B cell (primary cell): ENCODE measurements at regions not wholly inside any gene's neighbourhood (a gene's known extent, or its start where the extent isn't known, plus 50 kb on each side); places are given as distances from the start of the nearest gene placed in this dataset.

Experiments used
- ATAC-seq: fragments of 200-7000 bp; cut with Tn5 transposase; one replicate; pipeline ENCODE4 v1.10.0; 2021; ENCODE audit warnings: low read depth, mild to moderate bottlenecking, moderate number of reproducible peaks, moderate library complexity
- CTCF ChIA-PET: fragments of 350-600 bp; sonication (Branson Sonifier 250); formaldehyde crosslinking; loops from one replicate; lab custom pipeline; 2021; ENCODE audit warnings: antibody characterized with exemption, inconsistent platforms; lab: Charles Lee
- POLR2A ChIA-PET: fragments of 350-600 bp; sonication (Branson Sonifier 250); formaldehyde crosslinking; loops from one replicate; lab custom pipeline; 2021; ENCODE audit warnings: antibody characterized with exemption; lab: Charles Lee
- DNase-seq: peaks from one replicate; pipeline ENCODE4 v3.0.0; 2013
- H2AFZ ChIP-seq: 2 replicates; pipeline ENCODE4 v1.6.1; 2012; ENCODE audit warnings: mild to moderate bottlenecking, low read depth, low read length; ENCODE audit not compliant: insufficient read depth, poor library complexity, severe bottlenecking
- H3K27ac ChIP-seq, 2 donors: 1 replicate in 1 of 2; 2 replicates in 1 of 2; pipeline ENCODE4 v1.5.1; 2012 to 2013; ENCODE audit warnings: low read length in 2 of 2, mild to moderate bottlenecking in 2 of 2, moderate library complexity in 1 of 2
- H3K27me3 ChIP-seq, 4 experiments: fragments of 200-600 bp in 1 of 4; sonication (generic) in 1 of 4; replicated peaks in 1 of 4; 1 replicate in 2 of 4; 2 replicates in 2 of 4; pipeline versions ENCODE4 v1.6.1 to v1.7.0; 2013 to 2016; ENCODE audit warnings: low read length in 3 of 4, mild to moderate bottlenecking in 2 of 4, mixed read lengths in 1 of 4, moderate library complexity in 1 of 4; ENCODE audit not compliant: insufficient read depth in 4 of 4, control insufficient read depth in 3 of 4; ENCODE audit errors: control extremely low read depth in 1 of 4
- H3K36me3 ChIP-seq, 2 experiments: replicated peaks in 1 of 2; 1 replicate in 1 of 2; 2 replicates in 1 of 2; pipeline versions ENCODE4 v1.6.1 to v1.7.1; 2013; ENCODE audit warnings: low read length in 1 of 2; ENCODE audit not compliant: insufficient read depth in 2 of 2, control insufficient read depth in 1 of 2; ENCODE audit errors: control extremely low read depth in 1 of 2, extremely low read depth in 1 of 2
- H3K4me1 ChIP-seq, 2 donors: fragments of 200-600 bp in 1 of 2; sonication (generic) in 1 of 2; 1 replicate in 1 of 2; 2 replicates in 1 of 2; pipeline versions ENCODE4 v1.5.1 to v1.6.1; 2013 to 2017; ENCODE audit warnings: low read length in 2 of 2; ENCODE audit not compliant: control insufficient read depth in 2 of 2, insufficient read depth in 2 of 2
- H3K4me2 ChIP-seq: replicated peaks from 2 replicates; pipeline ENCODE3; 2012; ENCODE audit warnings: mild to moderate bottlenecking, low read depth, low read length; ENCODE audit not compliant: poor library complexity, severe bottlenecking
- H3K4me3 ChIP-seq, 5 experiments: fragments of 200-600 bp in 1 of 5; sonication (generic) in 1 of 5; 1 replicate in 3 of 5; 2 replicates in 2 of 5; pipeline versions ENCODE4 v1.5.1 to v1.7.0; 2011 to 2016; ENCODE audit warnings: low read length in 4 of 5, mild to moderate bottlenecking in 4 of 5, low read depth in 2 of 5, control low read depth in 1 of 5, moderate library complexity in 1 of 5; ENCODE audit not compliant: insufficient read depth in 1 of 5; ENCODE audit errors: control extremely low read depth in 1 of 5, extremely low read depth in 1 of 5
- H3K79me2 ChIP-seq: fragments of 200-600 bp; sonication (generic); one replicate; pipeline ENCODE4 v1.6.0; 2016; ENCODE audit warnings: low read length; ENCODE audit not compliant: control insufficient read depth, insufficient read depth
- H3K9ac ChIP-seq: fragments of 200-600 bp; sonication (generic); 2 replicates; pipeline ENCODE4 v1.6.1; 2017; ENCODE audit warnings: mild to moderate bottlenecking, low read length, moderate library complexity
- H3K9me3 ChIP-seq, 3 donors: one replicate each; pipeline versions ENCODE4 v1.6.1 to v1.7.1; 2013; ENCODE audit warnings: low read length in 2 of 3; ENCODE audit not compliant: control insufficient read depth in 2 of 3, insufficient read depth in 1 of 3; ENCODE audit errors: control extremely low read depth in 1 of 3
- H4K20me1 ChIP-seq: 2 replicates; pipeline ENCODE4 v1.6.0; 2012; ENCODE audit warnings: mild to moderate bottlenecking, low read length; ENCODE audit not compliant: insufficient read depth, control insufficient read depth, poor library complexity, severe bottlenecking
- H3K27ac Mint-ChIP-seq: one replicate; pipeline ENCODE4 v1.8.0; 2021; ENCODE audit warnings: mixed read lengths
- H3K27me3 Mint-ChIP-seq: one replicate; pipeline ENCODE4 v1.8.0; 2021; ENCODE audit warnings: mixed read lengths
- H3K4me1 Mint-ChIP-seq: one replicate; pipeline ENCODE4 v1.8.0; 2021; ENCODE audit warnings: mixed read lengths
- H3K4me3 Mint-ChIP-seq: one replicate; pipeline ENCODE4 v1.8.0; 2021; ENCODE audit warnings: mixed read lengths
- H3K9me3 Mint-ChIP-seq: one replicate; pipeline ENCODE4 v1.8.0; 2022; ENCODE audit warnings: mixed read lengths; ENCODE audit not compliant: insufficient read depth
- CTCF ChIP-seq: fragments of 200-600 bp; IDR thresholded peaks from one replicate; pipeline ENCODE4 v1.8.0; 2022; ENCODE audit warnings: antibody characterized with exemption, mild to moderate bottlenecking
- EZH2 ChIP-seq: IDR thresholded peaks from 2 replicates; pipeline ENCODE4 v1.6.1; 2012; ENCODE audit warnings: borderline replicate concordance, low read depth, mild to moderate bottlenecking, moderate library complexity, low read length; ENCODE audit not compliant: insufficient read depth, poor library complexity, severe bottlenecking
- WGBS: methylation state at CpG from one replicate; pipeline ENCODE4 v1.1.5; 2013; ENCODE audit warnings: missing lambda C conversion rate; ENCODE audit not compliant: insufficient coverage; 5-methylcytosine and 5-hydroxymethylcytosine counted together
- intact Hi-C: fragments of 100-400 bp; cut with micrococcal nuclease; formaldehyde crosslinking; loops from one replicate; pipeline ENCODE4 v1.10.0; 2022

- Histone ChIP-seq H4K20me1 (no peaks in the 10 kb centered on the region), H3K36me3 (no peaks in the 10 kb centered on the region), H3K27me3 (no peaks in the 10 kb centered on the region), H3K4me2 (no peak overlapping the region), H3K9me3 (no peaks in the 10 kb centered on the region), H2AFZ (no peak overlapping the region), H3K4me1 (no peaks in the 10 kb centered on the region), H3K9ac (no peak overlapping the region), H3K4me3 (no peak overlapping the region), H3K27ac (no peak overlapping the region), H3K79me2 (no peaks in the 10 kb centered on the region)
- no peak for DNase-seq
- H3K27ac Mint-ChIP-seq = no peak overlapping the region
- H3K9me3 Mint-ChIP-seq = no peaks in the 10 kb centered on the region
- no peak for ATAC-seq
- ChIA-PET CTCF (no interaction called here), POLR2A (no interaction called here)
- intact Hi-C loops = no loop called here
- WGBS = no CpG with 5 or more reads among the region's 3 CpGs
- no peak for TF ChIP-seq CTCF
- no peak overlapping the region for H3K4me3 Mint-ChIP-seq
- peaks cover 13% of the 10 kb centered on the region for H3K27me3 Mint-ChIP-seq
- no peaks in the 10 kb centered on the region for H3K4me1 Mint-ChIP-seq
These were observed 73.1 kb upstream of the TAF1L start for GRCh38 chr9:32708480-32709150.

DNA sequence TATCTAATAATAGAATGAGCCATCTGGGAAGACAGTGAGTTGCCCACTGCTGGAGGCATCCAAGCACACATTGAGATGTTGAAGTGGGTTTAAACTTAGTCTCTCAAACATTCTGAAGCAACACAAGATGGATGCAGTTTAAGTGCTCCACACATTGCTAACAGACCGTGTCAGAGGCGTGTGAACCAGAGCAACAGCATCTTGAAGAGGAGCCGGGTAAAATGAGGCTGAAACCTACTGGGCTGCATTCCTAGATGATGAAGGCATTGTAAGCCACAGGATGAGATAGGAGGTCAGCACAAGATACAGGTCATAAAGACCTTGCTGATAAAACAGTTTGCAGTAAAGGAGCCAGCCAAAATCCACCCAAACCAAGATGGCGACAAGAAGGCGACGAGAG, 73.5 kb upstream of the TMEM215 start:
- Mint-ChIP-seq H3K27me3 (peaks cover 13% of the 10 kb centered on the region), H3K27ac (no peak overlapping the region), H3K9me3 (no peaks in the 10 kb centered on the region), H3K4me1 (no peaks in the 10 kb centered on the region), H3K4me3 (no peak overlapping the region)
- no peak overlapping the region for H2AFZ ChIP-seq
- no peak overlapping the region for H3K9ac ChIP-seq
- H3K27ac ChIP-seq = no peak overlapping the region
- H3K27me3 ChIP-seq = no peaks in the 10 kb centered on the region
- intact Hi-C loops = no loop called here
- no peaks in the 10 kb centered on the region for H3K36me3 ChIP-seq
- DNase-seq (no peak), ATAC-seq (no peak)
- H3K9me3 ChIP-seq = no peaks in the 10 kb centered on the region
- H4K20me1 ChIP-seq = no peaks in the 10 kb centered on the region
- H3K4me3 ChIP-seq = no peak overlapping the region
- TF ChIP-seq CTCF = no peak
- TF ChIP-seq EZH2 = no peak
- no peak overlapping the region for H3K4me2 ChIP-seq
- POLR2A ChIA-PET = no interaction called here
- no peaks in the 10 kb centered on the region for H3K79me2 ChIP-seq
- CTCF ChIA-PET = no interaction called here
- 99% methylated on average over 6 of the region's 6 CpGs for WGBS
- H3K4me1 ChIP-seq = no peaks in the 10 kb centered on the region
